ENCODE measurements at regions not wholly inside any gene's neighbourhood (a gene's known extent, or its start where the extent isn't known, plus 50 kb on each side); places are given as distances from the start of the nearest gene placed in this dataset.
A peak's percentile ranks its signal among the peaks of the same experiment; 100 is the strongest.

GRCh38 chr6:113636357-113636824, 220.8 kb upstream of the MARCKS start:
- in situ Hi-C loops (cut with HindIII; ENCODE audit: low sequenced_read_pairs) = no loop called here
- no peak for TF ChIP-seq CTCF (IDR thresholded peaks at IDR 0.05; ENCODE audit: low read depth, low read length)
- no peak overlapping the region for H3K4me3 ChIP-seq (ENCODE audit: low read depth, low read length)
- DNase-seq (ENCODE audit: low read depth, low spot score) = peak; percentile 65

- no peak for TF ChIP-seq CTCF (IDR thresholded peaks at IDR 0.05; ENCODE audit: low read depth, low read length)
- in situ Hi-C loops (cut with HindIII; ENCODE audit: low sequenced_read_pairs) = no loop called here
- no peak for DNase-seq (ENCODE audit: low read depth, low spot score)
- H3K4me3 ChIP-seq (ENCODE audit: low read depth, low read length) = no peak overlapping the region
Measured at GRCh38 chr6:113640051-113640450, 217.1 kb upstream of the MARCKS start.

GRCh38 chr6:113642001-113642713, 215.0 kb upstream of the MARCKS start:
- no peak for DNase-seq (ENCODE audit: low read depth, low spot score)
- TF ChIP-seq CTCF (IDR thresholded peaks at IDR 0.05; ENCODE audit: low read depth, low read length) = no peak
- in situ Hi-C loops (cut with HindIII; ENCODE audit: low sequenced_read_pairs) = no loop called here
- no peak overlapping the region for H3K4me3 ChIP-seq (ENCODE audit: low read depth, low read length)

GRCh38 chr6:113642714-113643406, 214.3 kb upstream of the MARCKS start:
- in situ Hi-C loops (cut with HindIII; ENCODE audit: low sequenced_read_pairs) = no loop called here
- TF ChIP-seq CTCF (IDR thresholded peaks at IDR 0.05; ENCODE audit: low read depth, low read length) = no peak
- no peak for DNase-seq (ENCODE audit: low read depth, low spot score)
- H3K4me3 ChIP-seq (ENCODE audit: low read depth, low read length) = no peak overlapping the region

- no peak for TF ChIP-seq CTCF (IDR thresholded peaks at IDR 0.05; ENCODE audit: low read depth, low read length)
- in situ Hi-C loops (cut with HindIII; ENCODE audit: low sequenced_read_pairs) = no loop called here
- no peak overlapping the region for H3K4me3 ChIP-seq (ENCODE audit: low read depth, low read length)
- no peak for DNase-seq (ENCODE audit: low read depth, low spot score)
Measured at GRCh38 chr6:113643407-113643770, 213.8 kb upstream of the MARCKS start.

GRCh38 chr6:113644861-113645575, 212.1 kb upstream of the MARCKS start:
- no peak for TF ChIP-seq CTCF (IDR thresholded peaks at IDR 0.05; ENCODE audit: low read depth, low read length)
- in situ Hi-C loops (cut with HindIII; ENCODE audit: low sequenced_read_pairs) = no loop called here
- peak; percentile 97 for DNase-seq (ENCODE audit: low read depth, low spot score)
- no peak overlapping the region for H3K4me3 ChIP-seq (ENCODE audit: low read depth, low read length)

Measured in astrocyte of the spinal cord (primary cell).